ENCODE measurements at regions not wholly inside any gene's neighbourhood (a gene's known extent, or its start where the extent isn't known, plus 50 kb on each side); places are given as distances from the start of the nearest gene placed in this dataset.

GRCh38 chr11:110962921-110963320 lies 250.7 kb upstream of the ARHGAP20 start (continued):
- TF ChIP-seq TARDBP (IDR thresholded peaks at IDR 0.05; ENCODE audit: borderline replicate concordance): no peak

- H3K4me2 ChIP-seq (ENCODE audit: control insufficient read depth, insufficient read depth): no peak overlapping the region
- TF ChIP-seq SP1 (IDR thresholded peaks at IDR 0.05; ENCODE audit: low read depth, low read length): no peak
- no peak for TF ChIP-seq BCLAF1 (IDR thresholded peaks at IDR 0.05)
- TF ChIP-seq CTCF (IDR thresholded peaks at IDR 0.05 in 2 of 3, conservative IDR thresholded peaks at IDR 0.05 in 1 of 3; ENCODE audit: control insufficient read depth in 2 of 3, extremely low read depth in 1 of 3, insufficient read depth in 1 of 3, low read depth in 3 of 3, low read length in 3 of 3): no peak
- no peak for TF ChIP-seq MTA3 (IDR thresholded peaks at IDR 0.05; ENCODE audit: borderline replicate concordance, low read length)
- no peak for TF ChIP-seq MTA2 (IDR thresholded peaks at IDR 0.05; ENCODE audit: low read depth)
- TF ChIP-seq SREBF2 (IDR thresholded peaks at IDR 0.05; ENCODE audit: low read length): no peak
- TF ChIP-seq RUNX3 (IDR thresholded peaks at IDR 0.05; ENCODE audit: low read length): no peak
- no peak for TF ChIP-seq SMC3 (IDR thresholded peaks at IDR 0.05; ENCODE audit: borderline replicate concordance, low read length)
- TF ChIP-seq POLR2AphosphoS5 (IDR thresholded peaks at IDR 0.05; ENCODE audit: low read length): no peak
- no peak for TF ChIP-seq SREBF1 (IDR thresholded peaks at IDR 0.05; ENCODE audit: low read length)
- no peak for TF ChIP-seq YY1 (IDR thresholded peaks at IDR 0.05; ENCODE audit: low read depth, low read length)
- no peak for TF ChIP-seq BRCA1 (IDR thresholded peaks at IDR 0.05; ENCODE audit: low read depth, low read length)
- no peaks in the 10 kb centered on the region for H3K9me3 ChIP-seq (replicated peaks; ENCODE audit: control insufficient read depth, insufficient read depth, low read length)
- BruUV-seq (replicated peaks): no TSS peak
- RAD21 ChIA-PET (ENCODE audit: unreplicated experiment): no interaction called here
- H3K27ac ChIP-seq (ENCODE audit: control insufficient read depth, insufficient read depth): no peak overlapping the region
- SMC1A ChIA-PET (ENCODE audit: uncharacterized antibody, unreplicated experiment): interaction anchor here (0.8 kb wide), 1 partner anchor 9 kb away, joined by 4 read pairs; no protein-coding TSS in a partner anchor
- WGBS (ENCODE audit: insufficient coverage, insufficient replicate concordance, low lambda C conversion rate, missing lambda C conversion rate): 33% methylated on average over 3 of the region's 3 CpGs
- no peak overlapping the region for H3K9ac ChIP-seq (ENCODE audit: control insufficient read depth, insufficient read depth, low read length)
- no peaks in the 10 kb centered on the region; the same call in 1 of the 2 replicates for H4K20me1 ChIP-seq (ENCODE audit: control insufficient read depth, insufficient read depth)
- H2AFZ ChIP-seq (ENCODE audit: control insufficient read depth, low read depth, low read length): no peak overlapping the region
- peaks cover 0 to 4% of the 10 kb centered on the region in 2 experiments; a peak in 1 of 4 replicates for H3K27me3 ChIP-seq (replicated peaks in 1 of 2; ENCODE audit: control insufficient read depth in 2 of 2, insufficient read depth in 2 of 2, low read length in 1 of 2)
- intact Hi-C loops (cut with micrococcal nuclease; ENCODE audit: unreplicated experiment): loop anchor here (10.0 kb wide), 1 partner anchor 265 kb away; no protein-coding TSS in a partner anchor
- CTCF ChIA-PET: no interaction called here
- no peaks in the 10 kb centered on the region for H3K79me2 ChIP-seq (ENCODE audit: control insufficient read depth, insufficient read depth, low read length)
- POLR2A ChIA-PET: no interaction called here
- no peaks in the 10 kb centered on the region for H3K36me3 ChIP-seq (ENCODE audit: control insufficient read depth in 2 of 2, insufficient read depth in 2 of 2, low read length in 1 of 2)
- H3K4me1 ChIP-seq (ENCODE audit: control insufficient read depth, insufficient read depth, low read length): no peaks in the 10 kb centered on the region
- ATAC-seq (no peak), DNase-seq (ENCODE audit: low read depth, low spot score) (no peak), FAIRE-seq (no peak)
- no peak overlapping the region for H3K4me3 ChIP-seq
- in situ Hi-C loops (cut with MboI): no loop called here
Observed at GRCh38 chr11:110960167-110960566, 247.9 kb upstream of the ARHGAP20 start.

Measured in GM12878 (cell line).